ENCODE measurements at regions not wholly inside any gene's neighbourhood (a gene's known extent, or its start where the extent isn't known, plus 50 kb on each side); places are given as distances from the start of the nearest gene placed in this dataset.

GRCh38 chr10:131426534-131426898 is 115.0 kb upstream of the TCERG1L start:
- H3K4me1 ChIP-seq (ENCODE audit: low read length): no peaks in the 10 kb centered on the region
- H4K20me1 ChIP-seq (ENCODE audit: insufficient read depth, low read length): no peaks in the 10 kb centered on the region
- H3K9me2 ChIP-seq (replicated peaks; ENCODE audit: insufficient read depth, low read length): no peaks in the 10 kb centered on the region
- H3K9ac ChIP-seq (ENCODE audit: low read length): no peak overlapping the region
- H3K27me3 ChIP-seq (replicated peaks; ENCODE audit: insufficient read depth, low read length): 0 out of 2 replicates have a peak, but pooled peaks cover 7% of the 10 kb centered on the region
- H3K4me3 ChIP-seq (ENCODE audit: low read length): no peak overlapping the region
- TF ChIP-seq EZH2 (optimal IDR thresholded peaks at IDR 0.05; ENCODE audit: low read depth, low read length): no peak
- no peak for TF ChIP-seq CTCF (IDR thresholded peaks at IDR 0.05; ENCODE audit: low read length)
- no peak for TF ChIP-seq EZH2phosphoT487 (IDR thresholded peaks at IDR 0.05; ENCODE audit: low read length)
- H3K36me3 ChIP-seq (replicated peaks; ENCODE audit: insufficient read depth, low read length): no peaks in the 10 kb centered on the region
- no peak for DNase-seq
- H2AFZ ChIP-seq (ENCODE audit: low read length): no peak overlapping the region
- no peak overlapping the region for H3K27ac ChIP-seq (ENCODE audit: low read length)
- no peaks in the 10 kb centered on the region for H3F3A ChIP-seq (ENCODE audit: insufficient read depth, low read length)
- H3K4me2 ChIP-seq (ENCODE audit: low read depth, low read length): no peak overlapping the region
- no peaks in the 10 kb centered on the region for H3K79me2 ChIP-seq (ENCODE audit: low read length)
- H3K9me3 ChIP-seq (replicated peaks; ENCODE audit: insufficient read depth, low read length): no peaks in the 10 kb centered on the region

- Histone ChIP-seq H3K4me2 (ENCODE audit: low read depth, low read length) (no peak overlapping the region), H4K20me1 (ENCODE audit: insufficient read depth, low read length) (no peaks in the 10 kb centered on the region), H3K9me3 (replicated peaks; ENCODE audit: insufficient read depth, low read length) (no peaks in the 10 kb centered on the region), H3K4me3 (ENCODE audit: low read length) (no peak overlapping the region), H2AFZ (ENCODE audit: low read length) (no peak overlapping the region), H3K27ac (ENCODE audit: low read length) (no peak overlapping the region), H3K79me2 (ENCODE audit: low read length) (no peaks in the 10 kb centered on the region), H3F3A (ENCODE audit: insufficient read depth, low read length) (no peaks in the 10 kb centered on the region), H3K36me3 (replicated peaks; ENCODE audit: insufficient read depth, low read length) (no peaks in the 10 kb centered on the region), H3K27me3 (replicated peaks; ENCODE audit: insufficient read depth, low read length) (0 out of 2 replicates have a peak, but pooled peaks cover 7% of the 10 kb centered on the region), H3K4me1 (ENCODE audit: low read length) (no peaks in the 10 kb centered on the region), H3K9me2 (replicated peaks; ENCODE audit: insufficient read depth, low read length) (no peaks in the 10 kb centered on the region), H3K9ac (ENCODE audit: low read length) (no peak overlapping the region)
- no peak for DNase-seq
- TF ChIP-seq EZH2phosphoT487 (IDR thresholded peaks at IDR 0.05; ENCODE audit: low read length) (no peak), CTCF (IDR thresholded peaks at IDR 0.05; ENCODE audit: low read length) (no peak), EZH2 (optimal IDR thresholded peaks at IDR 0.05; ENCODE audit: low read depth, low read length) (no peak)
Observed at GRCh38 chr10:131427281-131427680, 115.8 kb upstream of the TCERG1L start.

- H3K4me2 ChIP-seq (ENCODE audit: low read depth, low read length): no peak overlapping the region
- H3F3A ChIP-seq (ENCODE audit: insufficient read depth, low read length): no peaks in the 10 kb centered on the region
- no peak overlapping the region for H3K4me3 ChIP-seq (ENCODE audit: low read length)
- no peaks in the 10 kb centered on the region for H3K79me2 ChIP-seq (ENCODE audit: low read length)
- no peaks in the 10 kb centered on the region for H3K36me3 ChIP-seq (replicated peaks; ENCODE audit: insufficient read depth, low read length)
- DNase-seq: no peak
- H3K27me3 ChIP-seq (replicated peaks; ENCODE audit: insufficient read depth, low read length): 0 out of 2 replicates have a peak, but pooled peaks cover 7% of the 10 kb centered on the region
- H3K9me2 ChIP-seq (replicated peaks; ENCODE audit: insufficient read depth, low read length): no peaks in the 10 kb centered on the region
- H4K20me1 ChIP-seq (ENCODE audit: insufficient read depth, low read length): no peaks in the 10 kb centered on the region
- no peak overlapping the region for H3K9ac ChIP-seq (ENCODE audit: low read length)
- no peak overlapping the region for H3K27ac ChIP-seq (ENCODE audit: low read length)
- no peaks in the 10 kb centered on the region for H3K9me3 ChIP-seq (replicated peaks; ENCODE audit: insufficient read depth, low read length)
- no peak overlapping the region for H2AFZ ChIP-seq (ENCODE audit: low read length)
- no peaks in the 10 kb centered on the region for H3K4me1 ChIP-seq (ENCODE audit: low read length)
- no peak for TF ChIP-seq EZH2phosphoT487 (IDR thresholded peaks at IDR 0.05; ENCODE audit: low read length)
- no peak for TF ChIP-seq CTCF (IDR thresholded peaks at IDR 0.05; ENCODE audit: low read length)
- no peak for TF ChIP-seq EZH2 (optimal IDR thresholded peaks at IDR 0.05; ENCODE audit: low read depth, low read length)
Observed at GRCh38 chr10:131427901-131428300, 116.4 kb upstream of the TCERG1L start.

Measured in MM.1S (cell line).